ENCODE measurements at regions not wholly inside any gene's neighbourhood (a gene's known extent, or its start where the extent isn't known, plus 50 kb on each side); places are given as distances from the start of the nearest gene placed in this dataset.
"Not testable (repeated sequence)": the region's sequence is repeated elsewhere in the genome, so short reads cannot be mapped to it uniquely, and the experiment has no call there.

GRCh38 chr16:85244452-85244851, 132.2 kb upstream of the CIBAR2 start:
- TF ChIP-seq, protein P1, sequence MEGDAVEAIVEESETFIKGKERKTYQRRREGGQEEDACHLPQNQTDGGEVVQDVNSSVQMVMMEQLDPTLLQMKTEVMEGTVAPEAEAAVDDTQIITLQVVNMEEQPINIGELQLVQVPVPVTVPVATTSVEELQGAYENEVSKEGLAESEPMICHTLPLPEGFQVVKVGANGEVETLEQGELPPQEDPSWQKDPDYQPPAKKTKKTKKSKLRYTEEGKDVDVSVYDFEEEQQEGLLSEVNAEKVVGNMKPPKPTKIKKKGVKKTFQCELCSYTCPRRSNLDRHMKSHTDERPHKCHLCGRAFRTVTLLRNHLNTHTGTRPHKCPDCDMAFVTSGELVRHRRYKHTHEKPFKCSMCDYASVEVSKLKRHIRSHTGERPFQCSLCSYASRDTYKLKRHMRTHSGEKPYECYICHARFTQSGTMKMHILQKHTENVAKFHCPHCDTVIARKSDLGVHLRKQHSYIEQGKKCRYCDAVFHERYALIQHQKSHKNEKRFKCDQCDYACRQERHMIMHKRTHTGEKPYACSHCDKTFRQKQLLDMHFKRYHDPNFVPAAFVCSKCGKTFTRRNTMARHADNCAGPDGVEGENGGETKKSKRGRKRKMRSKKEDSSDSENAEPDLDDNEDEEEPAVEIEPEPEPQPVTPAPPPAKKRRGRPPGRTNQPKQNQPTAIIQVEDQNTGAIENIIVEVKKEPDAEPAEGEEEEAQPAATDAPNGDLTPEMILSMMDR (IDR thresholded peaks at IDR 0.05): not testable (repeated sequence)
- not testable (repeated sequence) for TF ChIP-seq POLR2A (IDR thresholded peaks at IDR 0.05)

Data from lower leg skin (tissue), 3 donors.